SK-N-SH (cell line): ENCODE measurements at regions not wholly inside any gene's neighbourhood (a gene's known extent, or its start where the extent isn't known, plus 50 kb on each side); places are given as distances from the start of the nearest gene placed in this dataset.

Source experiments
- CTCF ChIA-PET: fragments of 300-600, 350-600 bp; formaldehyde crosslinking; extraction: SDS; loops from one replicate; lab custom pipeline; 2021; lab: Yijun Ruan, JAX
- POLR2A ChIA-PET: fragments of 350-600 bp; sonication (Branson Sonifier 250); formaldehyde crosslinking; extraction: SDS; loops from one replicate; lab custom pipeline; 2020; ENCODE audit warnings: antibody characterized with exemption, inconsistent platforms; lab: Yijun Ruan, JAX
- DNase-seq: peaks from one replicate; pipeline ENCODE4 v3.0.0; 2012
- H2AFZ ChIP-seq: fragments of 200-600 bp; sonication (generic); 2 replicates; pipeline ENCODE4 v1.8.1; 2016; ENCODE audit warnings: antibody characterized with exemption, mild to moderate bottlenecking, low read depth
- H3F3A ChIP-seq: fragments of 200-600 bp; sonication (generic); replicated peaks from 2 replicates; pipeline ENCODE3; 2016; ENCODE audit warnings: antibody characterized with exemption, mild to moderate bottlenecking; ENCODE audit not compliant: insufficient read depth
- H3K27ac ChIP-seq, 2 experiments: fragments of 200-500 bp in 1 of 2; fragments of 200-600 bp in 1 of 2; sonication (Bioruptor generic) in 1 of 2; sonication (generic), shearing (Covaris generic) in 1 of 2; 2 replicates each; pipeline versions ENCODE4 v1.5.1 to v1.6.1; 2014 to 2016; ENCODE audit warnings: low read depth in 2 of 2, inconsistent platforms in 1 of 2, low read length in 1 of 2, mild to moderate bottlenecking in 1 of 2, mixed read lengths in 1 of 2
- H3K27me3 ChIP-seq: fragments of 200-600 bp; sonication (generic), shearing (Covaris generic); 2 replicates; pipeline ENCODE4 v1.6.1; 2016; ENCODE audit warnings: mixed run types; ENCODE audit not compliant: insufficient read depth
- H3K36me3 ChIP-seq, 2 experiments: fragments of 200-500 bp in 1 of 2; fragments of 200-600 bp in 1 of 2; sonication (Bioruptor generic) in 1 of 2; sonication (generic) in 1 of 2; replicated peaks in 1 of 2; 2 replicates each; pipeline versions ENCODE3 to v1.5.1; 2014 to 2016; ENCODE audit warnings: low read length in 1 of 2, mild to moderate bottlenecking in 1 of 2; ENCODE audit not compliant: insufficient read depth in 2 of 2, control insufficient read depth in 1 of 2
- H3K4me1 ChIP-seq, 2 experiments: fragments of 200-500 bp in 1 of 2; fragments of 200-600 bp in 1 of 2; sonication (Bioruptor generic) in 1 of 2; sonication (generic), shearing (Covaris generic) in 1 of 2; 2 replicates each; pipeline versions ENCODE4 v1.5.1 to v1.6.1; 2014 to 2016; ENCODE audit warnings: low read depth in 1 of 2, low read length in 1 of 2, mixed run types in 1 of 2; ENCODE audit not compliant: insufficient read depth in 2 of 2, control insufficient read depth in 1 of 2
- H3K4me2 ChIP-seq: fragments of 200-600 bp; sonication (generic), shearing (Covaris generic); 2 replicates; pipeline ENCODE4 v1.6.1; 2017; ENCODE audit warnings: mixed run types
- H3K4me3 ChIP-seq, 2 experiments: fragments of 200-500 bp in 1 of 2; fragments of 200-600 bp in 1 of 2; sonication (Bioruptor generic) in 1 of 2; sonication (generic), shearing (Covaris generic) in 1 of 2; 2 replicates each; pipeline versions ENCODE4 v1.5.1 to v1.8.1; 2014 to 2016; ENCODE audit warnings: low read depth in 2 of 2, inconsistent platforms in 1 of 2, low read length in 1 of 2, mild to moderate bottlenecking in 1 of 2, mixed read lengths in 1 of 2, moderate library complexity in 1 of 2
- H3K79me2 ChIP-seq: fragments of 200-600 bp; sonication (generic); 2 replicates; pipeline ENCODE4 v1.8.1; 2017; ENCODE audit warnings: mild to moderate bottlenecking; ENCODE audit not compliant: insufficient read depth
- H3K9ac ChIP-seq: fragments of 200-600 bp; sonication (generic); 2 replicates; pipeline ENCODE4 v1.6.1; 2017; ENCODE audit warnings: mixed run types
- H3K9me2 ChIP-seq: fragments of 200-600 bp; sonication (generic); 2 replicates; pipeline ENCODE4 v1.6.1; 2017; ENCODE audit warnings: mixed run types
- H3K9me3 ChIP-seq: fragments of 200-600 bp; sonication (generic); 2 replicates; pipeline ENCODE4 v1.6.1; 2017; ENCODE audit warnings: mixed run types, mild to moderate bottlenecking, moderate library complexity
- H4K20me1 ChIP-seq: fragments of 200-600 bp; sonication (generic); 2 replicates; pipeline ENCODE4 v1.6.1; 2017; ENCODE audit warnings: mild to moderate bottlenecking, mixed run types; ENCODE audit not compliant: insufficient read depth
- CHD2 ChIP-seq: fragments of 150-350 bp; IDR thresholded peaks from 2 replicates; pipeline ENCODE4 v1.6.1; 2018; ENCODE audit warnings: low read length; ENCODE audit not compliant: partially characterized antibody
- FOSL2 ChIP-seq: IDR thresholded peaks from 2 replicates; pipeline ENCODE4 v1.4.0; 2012; ENCODE audit warnings: low read depth, mild to moderate bottlenecking, moderate library complexity, borderline replicate concordance
- FOXM1 ChIP-seq: IDR thresholded peaks from 2 replicates; pipeline ENCODE4 v1.4.0; 2012; ENCODE audit warnings: low read depth, mild to moderate bottlenecking
- GABPA ChIP-seq: IDR thresholded peaks from 2 replicates; pipeline ENCODE4 v1.4.0; 2012; ENCODE audit warnings: low read depth, mild to moderate bottlenecking
- MEF2A ChIP-seq: IDR thresholded peaks from 2 replicates; pipeline ENCODE4 v1.4.0; 2012; ENCODE audit warnings: low read depth, borderline replicate concordance
- MXI1 ChIP-seq: IDR thresholded peaks from 2 replicates; pipeline ENCODE4 v1.6.1; 2012; ENCODE audit warnings: mild to moderate bottlenecking, low read depth, low read length, improper control_type of control experiment
- NRF1 ChIP-seq: IDR thresholded peaks from 2 replicates; pipeline ENCODE4 v1.6.1; 2012; ENCODE audit warnings: low read depth, mild to moderate bottlenecking, low read length
- PBX3 ChIP-seq: IDR thresholded peaks from 2 replicates; pipeline ENCODE4; 2012
- POLR2AphosphoS5 ChIP-seq: IDR thresholded peaks from 2 replicates; pipeline ENCODE4 v1.6.1; 2012; ENCODE audit warnings: low read depth, low read length
- RAD21 ChIP-seq: IDR thresholded peaks from 2 replicates; pipeline ENCODE4 v1.6.1; 2012; ENCODE audit warnings: mild to moderate bottlenecking, low read length
- RFX5 ChIP-seq: IDR thresholded peaks from 2 replicates; pipeline ENCODE4 v1.6.1; 2012; ENCODE audit warnings: mild to moderate bottlenecking, improper control_type of control experiment, low read length
- RXRA ChIP-seq: IDR thresholded peaks from 2 replicates; pipeline ENCODE4 v1.4.0; 2012; ENCODE audit warnings: low read depth, mild to moderate bottlenecking, borderline replicate concordance
- SIN3A ChIP-seq: IDR thresholded peaks from 2 replicates; pipeline ENCODE4 v1.6.1; 2012; ENCODE audit warnings: low read depth, mild to moderate bottlenecking, low read length, moderate library complexity, borderline replicate concordance
- TAF1 ChIP-seq: IDR thresholded peaks from 2 replicates; pipeline ENCODE4 v1.6.1; 2012; ENCODE audit warnings: low read depth, mild to moderate bottlenecking, low read length, moderate library complexity, borderline replicate concordance
- TEAD4 ChIP-seq: IDR thresholded peaks from 2 replicates; pipeline ENCODE4 v1.4.0; 2012; ENCODE audit warnings: mild to moderate bottlenecking, borderline replicate concordance; ENCODE audit not compliant: insufficient read depth
- ZBTB33 ChIP-seq: IDR thresholded peaks from 2 replicates; pipeline ENCODE4 v1.4.0; 2012; ENCODE audit warnings: low read depth, borderline replicate concordance
- WGBS: methylation state at CpG from one replicate; pipeline ENCODE4 v1.1.6; 2017; ENCODE audit warnings: low lambda C conversion rate; 5-methylcytosine and 5-hydroxymethylcytosine counted together
- TF ChIP-seq, protein P1 (sequence below): IDR thresholded peaks from 2 replicates; pipeline ENCODE4 v1.4.0; 2012; ENCODE audit warnings: low read depth

DNA sequence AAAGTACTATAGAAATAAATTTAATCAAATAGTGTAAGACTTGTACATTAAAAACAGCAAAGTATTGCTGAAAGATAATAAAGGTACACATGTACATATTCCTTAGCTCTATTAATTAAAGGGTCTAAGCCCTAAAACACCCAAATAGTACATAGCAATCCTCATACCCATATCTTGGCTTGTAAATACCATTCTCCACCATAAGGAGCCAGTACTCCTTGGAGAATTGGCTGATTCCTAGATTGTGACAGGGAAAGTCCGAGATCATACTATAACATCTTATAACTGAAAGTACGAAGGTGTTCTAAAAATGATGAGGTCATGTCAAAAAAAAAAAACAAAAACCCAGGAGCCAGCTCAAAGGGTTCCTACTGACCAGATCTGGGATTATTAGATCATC, 614.6 kb downstream of the SUCLG1 start:
- Histone ChIP-seq H3K27ac (no peak overlapping the region), H2AFZ (no peak overlapping the region), H3K9ac (no peak overlapping the region), H3K36me3 (no peaks in the 10 kb centered on the region), H3K9me3 (no peaks in the 10 kb centered on the region), H3K79me2 (no peaks in the 10 kb centered on the region), H3K4me1 (no peaks in the 10 kb centered on the region), H4K20me1 (no peaks in the 10 kb centered on the region), H3K27me3 (no peaks in the 10 kb centered on the region), H3K4me3 (no peak overlapping the region; a peak in 1 of 4 replicates), H3K4me2 (no peak overlapping the region), H3K9me2 (no peaks in the 10 kb centered on the region)
- CTCF ChIA-PET: no interaction called here
- 4% methylated on average over 2 of the region's 2 CpGs for WGBS
- no peak for DNase-seq
- POLR2A ChIA-PET: no interaction called here
- no peak for TF ChIP-seq MEF2A
- no peak for TF ChIP-seq NRF1
- TF ChIP-seq, protein P1, sequence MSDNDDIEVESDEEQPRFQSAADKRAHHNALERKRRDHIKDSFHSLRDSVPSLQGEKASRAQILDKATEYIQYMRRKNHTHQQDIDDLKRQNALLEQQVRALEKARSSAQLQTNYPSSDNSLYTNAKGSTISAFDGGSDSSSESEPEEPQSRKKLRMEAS: no peak
- no peak for TF ChIP-seq PBX3
- TF ChIP-seq RFX5: no peak
- TF ChIP-seq RAD21: no peak
- no peak for TF ChIP-seq ZBTB33
- TF ChIP-seq CHD2: no peak
- TF ChIP-seq RXRA: no peak
- no peak for TF ChIP-seq TEAD4
- TF ChIP-seq, all 33 proteins: peak for 0
- H3F3A ChIP-seq: no peaks in the 10 kb centered on the region

DNA sequence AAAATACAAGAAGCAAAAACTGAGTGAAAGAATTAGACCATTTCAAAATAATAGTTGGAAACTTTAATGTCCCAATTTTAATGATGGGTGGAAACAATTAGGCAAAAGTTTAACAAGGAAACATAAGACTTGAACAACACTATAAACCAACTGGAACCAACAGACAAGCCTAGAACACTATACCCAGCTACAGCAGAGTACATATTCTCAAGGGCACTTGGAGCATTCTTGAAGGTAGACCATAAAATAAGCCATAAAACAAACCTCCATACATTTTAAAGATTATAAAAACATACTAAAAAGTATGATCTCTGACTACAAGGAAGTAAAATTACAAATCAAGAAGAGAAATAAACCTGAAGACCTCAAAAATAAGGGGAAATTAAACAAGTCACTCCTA, 616.7 kb downstream of the SUCLG1 start:
- Histone ChIP-seq H3K9me3 (no peaks in the 10 kb centered on the region), H3K4me3 (no peak overlapping the region), H3K27ac (no peak overlapping the region), H4K20me1 (no peaks in the 10 kb centered on the region), H3K79me2 (no peaks in the 10 kb centered on the region), H3K4me2 (no peak overlapping the region), H3K9me2 (no peaks in the 10 kb centered on the region), H3F3A (no peaks in the 10 kb centered on the region), H3K27me3 (no peaks in the 10 kb centered on the region), H2AFZ (no peak overlapping the region), H3K9ac (no peak overlapping the region), H3K36me3 (no peaks in the 10 kb centered on the region), H3K4me1 (no peaks in the 10 kb centered on the region)
- CTCF ChIA-PET: interaction anchor here (0.9 kb wide), 1 partner anchor 16 kb away, joined by 3 read pairs; no protein-coding TSS in a partner anchor
- POLR2A ChIA-PET: no interaction called here
- no peak for DNase-seq
- no peak for TF ChIP-seq RXRA
- TF ChIP-seq POLR2AphosphoS5: no peak
- TF ChIP-seq ZBTB33: no peak
- TF ChIP-seq MXI1: no peak
- TF ChIP-seq FOSL2: no peak
- no peak for TF ChIP-seq TAF1
- no peak for TF ChIP-seq GABPA
- TF ChIP-seq SIN3A: no peak
- no peak for TF ChIP-seq FOXM1
- no peak for TF ChIP-seq PBX3
- TF ChIP-seq, protein P1: no peak
